HepG2 (cell line): ENCODE measurements at regions not wholly inside any gene's neighbourhood (a gene's known extent, or its start where the extent isn't known, plus 50 kb on each side); places are given as distances from the start of the nearest gene placed in this dataset.

ENCODE experiments used
- ATF7-NPFF ChIP-seq: sonication (generic); formaldehyde crosslinking; IDR thresholded peaks from 2 replicates; pipeline ENCODE4 v1.8.1; 2023; ENCODE audit warnings: mild to moderate bottlenecking, low read depth, missing genetic modification reagents, moderate library complexity
- IKZF4 ChIP-seq: sonication (generic); formaldehyde crosslinking; IDR thresholded peaks from 2 replicates; pipeline ENCODE4 v1.5.1; 2020; ENCODE audit warnings: borderline replicate concordance, mild to moderate bottlenecking, low read depth, missing genetic modification reagents; ENCODE audit errors: not compliant biosample characterization
- MEF2D ChIP-seq: sonication (generic); formaldehyde crosslinking; IDR thresholded peaks from 2 replicates; pipeline ENCODE4 v1.5.1; 2020; ENCODE audit warnings: mild to moderate bottlenecking, missing genetic modification reagents
- RBFOX2 ChIP-seq: fragments of 200-400 bp; formaldehyde crosslinking; IDR thresholded peaks from 2 replicates; pipeline ENCODE4 v1.6.1; 2017; ENCODE audit warnings: low read depth, mild to moderate bottlenecking, low read length
- SAP130 ChIP-seq: IDR thresholded peaks from 2 replicates; pipeline ENCODE4 v1.6.1; 2016; ENCODE audit warnings: low read depth
- TBP ChIP-seq: sonication (generic); formaldehyde crosslinking; IDR thresholded peaks from 2 replicates; pipeline ENCODE4 v1.5.0; 2020; ENCODE audit warnings: missing genetic modification reagents
- ZFP36L2 ChIP-seq: sonication (generic); formaldehyde crosslinking; IDR thresholded peaks from 2 replicates; pipeline ENCODE4 v1.4.0; 2020; ENCODE audit warnings: missing genetic modification reagents
- ZNF160 ChIP-seq: sonication (generic); formaldehyde crosslinking; IDR thresholded peaks from 2 replicates; pipeline ENCODE4 v1.8.0; 2022; ENCODE audit warnings: mild to moderate bottlenecking, inconsistent platforms, missing genetic modification reagents
- ZNF207 ChIP-seq: fragments of 450-650 bp; IDR thresholded peaks from 2 replicates; pipeline ENCODE4 v1.6.1; 2016; ENCODE audit warnings: antibody characterized with exemption, borderline replicate concordance
- ZNF24 ChIP-seq: fragments of 450-650 bp; IDR thresholded peaks from 2 replicates; pipeline ENCODE4 v1.6.1; 2017; ENCODE audit warnings: antibody characterized with exemption, mild to moderate bottlenecking
- ZNF552 ChIP-seq: sonication (generic); formaldehyde crosslinking; IDR thresholded peaks from 2 replicates; pipeline ENCODE4 v1.9.0; 2022; ENCODE audit warnings: missing genetic modification reagents, mild to moderate bottlenecking, borderline replicate concordance
- TF ChIP-seq, protein P1 (sequence below): sonication (generic); formaldehyde crosslinking; IDR thresholded peaks from 2 replicates; pipeline ENCODE4 v1.5.1; 2020; ENCODE audit warnings: mild to moderate bottlenecking, missing genetic modification reagents, moderate library complexity
- TF ChIP-seq, protein P2 (sequence below): sonication (generic); formaldehyde crosslinking; IDR thresholded peaks from 2 replicates; pipeline ENCODE4 v1.4.0; 2020; ENCODE audit warnings: missing genetic modification reagents
- TF ChIP-seq, protein P3 (sequence below): sonication (generic); formaldehyde crosslinking; IDR thresholded peaks from 2 replicates; pipeline ENCODE4 v1.4.0; 2020; ENCODE audit warnings: missing genetic modification reagents, borderline replicate concordance
- TF ChIP-seq, protein P4 (sequence below): sonication (generic); formaldehyde crosslinking; IDR thresholded peaks from 2 replicates; pipeline ENCODE4 v1.8.1; 2023; ENCODE audit warnings: mild to moderate bottlenecking, moderate library complexity, missing genetic modification reagents
- TF ChIP-seq, protein P5 (sequence below): sonication (generic); formaldehyde crosslinking; IDR thresholded peaks from 2 replicates; pipeline ENCODE4 v1.9.0; 2021; ENCODE audit warnings: missing genetic modification reagents, mild to moderate bottlenecking, borderline replicate concordance
- TF ChIP-seq, protein P6 (sequence below): sonication (generic); formaldehyde crosslinking; IDR thresholded peaks from 2 replicates; pipeline ENCODE4 v1.4.0; 2020; ENCODE audit warnings: missing genetic modification reagents

DNA sequence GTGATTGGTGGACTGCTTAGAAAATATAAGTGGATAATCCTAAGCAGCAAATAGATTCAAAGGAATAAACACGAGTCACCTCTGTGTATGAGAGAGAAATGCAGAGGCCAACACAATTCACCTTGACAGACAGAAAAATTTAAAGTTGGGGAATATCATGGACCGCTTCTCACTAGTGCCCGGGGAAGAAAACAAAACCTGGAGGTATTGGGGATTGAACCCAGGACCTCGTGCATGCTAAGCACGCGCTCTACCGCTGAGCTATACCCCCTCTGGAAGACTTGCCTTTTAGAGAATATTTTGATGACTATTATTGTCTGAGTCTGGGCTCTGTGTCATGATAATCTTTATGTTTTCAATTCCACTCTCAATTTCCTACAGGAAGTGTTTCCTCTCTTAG, 111.9 kb downstream of the TRIM27 start (continued):
- TF ChIP-seq ZNF24 (peak; percentile 91), ZNF207 (no peak), TBP (CRISPR knock-in tag) (no peak), MEF2D (CRISPR knock-in tag) (no peak), SAP130 (CRISPR knock-in tag) (peak; percentile 15; the same call in 1 of the 2 replicates), RBFOX2 (no peak), ZNF552 (no peak), IKZF4 (CRISPR knock-in tag) (no peak), ZFP36L2 (CRISPR knock-in tag) (no peak), ATF7-NPFF (no peak), ZNF160 (CRISPR knock-in tag) (no peak)
- TF ChIP-seq, protein P1, sequence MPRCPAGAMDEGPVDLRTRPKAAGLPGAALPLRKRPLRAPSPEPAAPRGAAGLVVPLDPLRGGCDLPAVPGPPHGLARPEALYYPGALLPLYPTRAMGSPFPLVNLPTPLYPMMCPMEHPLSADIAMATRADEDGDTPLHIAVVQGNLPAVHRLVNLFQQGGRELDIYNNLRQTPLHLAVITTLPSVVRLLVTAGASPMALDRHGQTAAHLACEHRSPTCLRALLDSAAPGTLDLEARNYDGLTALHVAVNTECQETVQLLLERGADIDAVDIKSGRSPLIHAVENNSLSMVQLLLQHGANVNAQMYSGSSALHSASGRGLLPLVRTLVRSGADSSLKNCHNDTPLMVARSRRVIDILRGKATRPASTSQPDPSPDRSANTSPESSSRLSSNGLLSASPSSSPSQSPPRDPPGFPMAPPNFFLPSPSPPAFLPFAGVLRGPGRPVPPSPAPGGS (CRISPR knock-in tag), result no peak
- TF ChIP-seq, protein P2, sequence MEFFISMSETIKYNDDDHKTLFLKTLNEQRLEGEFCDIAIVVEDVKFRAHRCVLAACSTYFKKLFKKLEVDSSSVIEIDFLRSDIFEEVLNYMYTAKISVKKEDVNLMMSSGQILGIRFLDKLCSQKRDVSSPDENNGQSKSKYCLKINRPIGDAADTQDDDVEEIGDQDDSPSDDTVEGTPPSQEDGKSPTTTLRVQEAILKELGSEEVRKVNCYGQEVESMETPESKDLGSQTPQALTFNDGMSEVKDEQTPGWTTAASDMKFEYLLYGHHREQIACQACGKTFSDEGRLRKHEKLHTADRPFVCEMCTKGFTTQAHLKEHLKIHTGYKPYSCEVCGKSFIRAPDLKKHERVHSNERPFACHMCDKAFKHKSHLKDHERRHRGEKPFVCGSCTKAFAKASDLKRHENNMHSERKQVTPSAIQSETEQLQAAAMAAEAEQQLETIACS (CRISPR knock-in tag), result no peak
- TF ChIP-seq, protein P3, sequence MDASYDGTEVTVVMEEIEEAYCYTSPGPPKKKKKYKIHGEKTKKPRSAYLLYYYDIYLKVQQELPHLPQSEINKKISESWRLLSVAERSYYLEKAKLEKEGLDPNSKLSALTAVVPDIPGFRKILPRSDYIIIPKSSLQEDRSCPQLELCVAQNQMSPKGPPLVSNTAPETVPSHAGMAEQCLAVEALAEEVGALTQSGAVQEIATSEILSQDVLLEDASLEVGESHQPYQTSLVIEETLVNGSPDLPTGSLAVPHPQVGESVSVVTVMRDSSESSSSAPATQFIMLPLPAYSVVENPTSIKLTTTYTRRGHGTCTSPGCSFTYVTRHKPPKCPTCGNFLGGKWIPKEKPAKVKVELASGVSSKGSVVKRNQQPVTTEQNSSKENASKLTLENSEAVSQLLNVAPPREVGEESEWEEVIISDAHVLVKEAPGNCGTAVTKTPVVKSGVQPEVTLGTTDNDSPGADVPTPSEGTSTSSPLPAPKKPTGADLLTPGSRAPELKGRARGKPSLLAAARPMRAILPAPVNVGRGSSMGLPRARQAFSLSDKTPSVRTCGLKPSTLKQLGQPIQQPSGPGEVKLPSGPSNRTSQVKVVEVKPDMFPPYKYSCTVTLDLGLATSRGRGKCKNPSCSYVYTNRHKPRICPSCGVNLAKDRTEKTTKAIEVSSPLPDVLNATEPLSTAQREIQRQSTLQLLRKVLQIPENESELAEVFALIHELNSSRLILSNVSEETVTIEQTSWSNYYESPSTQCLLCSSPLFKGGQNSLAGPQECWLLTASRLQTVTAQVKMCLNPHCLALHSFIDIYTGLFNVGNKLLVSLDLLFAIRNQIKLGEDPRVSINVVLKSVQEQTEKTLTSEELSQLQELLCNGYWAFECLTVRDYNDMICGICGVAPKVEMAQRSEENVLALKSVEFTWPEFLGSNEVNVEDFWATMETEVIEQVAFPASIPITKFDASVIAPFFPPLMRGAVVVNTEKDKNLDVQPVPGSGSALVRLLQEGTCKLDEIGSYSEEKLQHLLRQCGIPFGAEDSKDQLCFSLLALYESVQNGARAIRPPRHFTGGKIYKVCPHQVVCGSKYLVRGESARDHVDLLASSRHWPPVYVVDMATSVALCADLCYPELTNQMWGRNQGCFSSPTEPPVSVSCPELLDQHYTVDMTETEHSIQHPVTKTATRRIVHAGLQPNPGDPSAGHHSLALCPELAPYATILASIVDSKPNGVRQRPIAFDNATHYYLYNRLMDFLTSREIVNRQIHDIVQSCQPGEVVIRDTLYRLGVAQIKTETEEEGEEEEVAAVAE (CRISPR knock-in tag), result no peak
- TF ChIP-seq, protein P4, sequence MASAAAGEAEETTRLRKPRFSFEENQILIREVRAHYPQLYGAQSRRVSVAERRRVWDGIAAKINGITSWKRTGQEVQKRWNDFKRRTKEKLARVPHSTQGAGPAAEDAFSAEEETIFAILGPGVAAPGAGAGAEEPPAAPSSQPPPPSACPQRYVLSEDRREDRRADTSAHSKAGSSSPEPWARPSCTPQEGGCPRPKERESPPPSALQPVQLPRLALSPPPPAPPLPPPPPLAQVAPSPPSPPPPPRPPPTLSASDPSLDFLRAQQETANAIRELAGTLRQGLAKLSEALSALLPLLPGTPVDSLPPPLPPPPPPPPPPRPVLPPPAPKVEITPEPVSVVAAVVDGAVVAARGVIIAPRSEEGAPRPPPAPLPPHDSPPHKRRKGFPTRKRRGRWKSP, result no peak
- TF ChIP-seq, protein P5, sequence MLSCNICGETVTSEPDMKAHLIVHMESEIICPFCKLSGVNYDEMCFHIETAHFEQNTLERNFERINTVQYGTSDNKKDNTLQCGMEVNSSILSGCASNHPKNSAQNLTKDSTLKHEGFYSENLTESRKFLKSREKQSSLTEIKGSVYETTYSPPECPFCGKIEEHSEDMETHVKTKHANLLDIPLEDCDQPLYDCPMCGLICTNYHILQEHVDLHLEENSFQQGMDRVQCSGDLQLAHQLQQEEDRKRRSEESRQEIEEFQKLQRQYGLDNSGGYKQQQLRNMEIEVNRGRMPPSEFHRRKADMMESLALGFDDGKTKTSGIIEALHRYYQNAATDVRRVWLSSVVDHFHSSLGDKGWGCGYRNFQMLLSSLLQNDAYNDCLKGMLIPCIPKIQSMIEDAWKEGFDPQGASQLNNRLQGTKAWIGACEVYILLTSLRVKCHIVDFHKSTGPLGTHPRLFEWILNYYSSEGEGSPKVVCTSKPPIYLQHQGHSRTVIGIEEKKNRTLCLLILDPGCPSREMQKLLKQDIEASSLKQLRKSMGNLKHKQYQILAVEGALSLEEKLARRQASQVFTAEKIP (CRISPR knock-in tag), result no peak
- TF ChIP-seq, protein P6, sequence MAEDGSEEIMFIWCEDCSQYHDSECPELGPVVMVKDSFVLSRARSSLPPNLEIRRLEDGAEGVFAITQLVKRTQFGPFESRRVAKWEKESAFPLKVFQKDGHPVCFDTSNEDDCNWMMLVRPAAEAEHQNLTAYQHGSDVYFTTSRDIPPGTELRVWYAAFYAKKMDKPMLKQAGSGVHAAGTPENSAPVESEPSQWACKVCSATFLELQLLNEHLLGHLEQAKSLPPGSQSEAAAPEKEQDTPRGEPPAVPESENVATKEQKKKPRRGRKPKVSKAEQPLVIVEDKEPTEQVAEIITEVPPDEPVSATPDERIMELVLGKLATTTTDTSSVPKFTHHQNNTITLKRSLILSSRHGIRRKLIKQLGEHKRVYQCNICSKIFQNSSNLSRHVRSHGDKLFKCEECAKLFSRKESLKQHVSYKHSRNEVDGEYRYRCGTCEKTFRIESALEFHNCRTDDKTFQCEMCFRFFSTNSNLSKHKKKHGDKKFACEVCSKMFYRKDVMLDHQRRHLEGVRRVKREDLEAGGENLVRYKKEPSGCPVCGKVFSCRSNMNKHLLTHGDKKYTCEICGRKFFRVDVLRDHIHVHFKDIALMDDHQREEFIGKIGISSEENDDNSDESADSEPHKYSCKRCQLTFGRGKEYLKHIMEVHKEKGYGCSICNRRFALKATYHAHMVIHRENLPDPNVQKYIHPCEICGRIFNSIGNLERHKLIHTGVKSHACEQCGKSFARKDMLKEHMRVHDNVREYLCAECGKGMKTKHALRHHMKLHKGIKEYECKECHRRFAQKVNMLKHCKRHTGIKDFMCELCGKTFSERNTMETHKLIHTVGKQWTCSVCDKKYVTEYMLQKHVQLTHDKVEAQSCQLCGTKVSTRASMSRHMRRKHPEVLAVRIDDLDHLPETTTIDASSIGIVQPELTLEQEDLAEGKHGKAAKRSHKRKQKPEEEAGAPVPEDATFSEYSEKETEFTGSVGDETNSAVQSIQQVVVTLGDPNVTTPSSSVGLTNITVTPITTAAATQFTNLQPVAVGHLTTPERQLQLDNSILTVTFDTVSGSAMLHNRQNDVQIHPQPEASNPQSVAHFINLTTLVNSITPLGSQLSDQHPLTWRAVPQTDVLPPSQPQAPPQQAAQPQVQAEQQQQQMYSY (CRISPR knock-in tag), result no peak
